ENCODE measurements at regions not wholly inside any gene's neighbourhood (a gene's known extent, or its start where the extent isn't known, plus 50 kb on each side); places are given as distances from the start of the nearest gene placed in this dataset.

DNA sequence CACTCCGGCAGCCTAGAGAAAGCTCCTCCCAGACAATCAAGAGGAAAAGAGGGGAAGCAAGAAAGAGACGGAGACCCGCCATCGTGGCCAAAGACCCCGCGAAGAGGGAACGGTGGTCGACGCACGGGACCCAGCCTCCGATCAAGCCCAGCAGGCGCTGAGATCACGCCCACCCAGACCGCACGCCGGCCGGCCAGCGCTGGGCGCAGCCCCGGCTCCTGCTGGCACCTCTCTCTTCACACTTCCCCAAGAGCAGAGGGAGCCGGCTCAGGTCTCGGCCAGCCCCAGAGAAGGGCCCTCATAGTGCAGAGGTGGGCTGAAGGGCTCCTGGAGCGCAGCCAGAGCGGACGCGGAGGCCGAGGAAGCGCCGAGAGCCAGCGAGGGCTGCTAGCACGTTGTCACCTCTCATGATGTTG, 918.4 kb upstream of the ADAMTS5 start:
- TF ChIP-seq, protein P1, sequence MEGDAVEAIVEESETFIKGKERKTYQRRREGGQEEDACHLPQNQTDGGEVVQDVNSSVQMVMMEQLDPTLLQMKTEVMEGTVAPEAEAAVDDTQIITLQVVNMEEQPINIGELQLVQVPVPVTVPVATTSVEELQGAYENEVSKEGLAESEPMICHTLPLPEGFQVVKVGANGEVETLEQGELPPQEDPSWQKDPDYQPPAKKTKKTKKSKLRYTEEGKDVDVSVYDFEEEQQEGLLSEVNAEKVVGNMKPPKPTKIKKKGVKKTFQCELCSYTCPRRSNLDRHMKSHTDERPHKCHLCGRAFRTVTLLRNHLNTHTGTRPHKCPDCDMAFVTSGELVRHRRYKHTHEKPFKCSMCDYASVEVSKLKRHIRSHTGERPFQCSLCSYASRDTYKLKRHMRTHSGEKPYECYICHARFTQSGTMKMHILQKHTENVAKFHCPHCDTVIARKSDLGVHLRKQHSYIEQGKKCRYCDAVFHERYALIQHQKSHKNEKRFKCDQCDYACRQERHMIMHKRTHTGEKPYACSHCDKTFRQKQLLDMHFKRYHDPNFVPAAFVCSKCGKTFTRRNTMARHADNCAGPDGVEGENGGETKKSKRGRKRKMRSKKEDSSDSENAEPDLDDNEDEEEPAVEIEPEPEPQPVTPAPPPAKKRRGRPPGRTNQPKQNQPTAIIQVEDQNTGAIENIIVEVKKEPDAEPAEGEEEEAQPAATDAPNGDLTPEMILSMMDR (IDR thresholded peaks at IDR 0.05), result no peak
- TF ChIP-seq POLR2AphosphoS5 (IDR thresholded peaks at IDR 0.05; ENCODE audit: low read depth, low read length), result no peak
- TF ChIP-seq, protein P2, sequence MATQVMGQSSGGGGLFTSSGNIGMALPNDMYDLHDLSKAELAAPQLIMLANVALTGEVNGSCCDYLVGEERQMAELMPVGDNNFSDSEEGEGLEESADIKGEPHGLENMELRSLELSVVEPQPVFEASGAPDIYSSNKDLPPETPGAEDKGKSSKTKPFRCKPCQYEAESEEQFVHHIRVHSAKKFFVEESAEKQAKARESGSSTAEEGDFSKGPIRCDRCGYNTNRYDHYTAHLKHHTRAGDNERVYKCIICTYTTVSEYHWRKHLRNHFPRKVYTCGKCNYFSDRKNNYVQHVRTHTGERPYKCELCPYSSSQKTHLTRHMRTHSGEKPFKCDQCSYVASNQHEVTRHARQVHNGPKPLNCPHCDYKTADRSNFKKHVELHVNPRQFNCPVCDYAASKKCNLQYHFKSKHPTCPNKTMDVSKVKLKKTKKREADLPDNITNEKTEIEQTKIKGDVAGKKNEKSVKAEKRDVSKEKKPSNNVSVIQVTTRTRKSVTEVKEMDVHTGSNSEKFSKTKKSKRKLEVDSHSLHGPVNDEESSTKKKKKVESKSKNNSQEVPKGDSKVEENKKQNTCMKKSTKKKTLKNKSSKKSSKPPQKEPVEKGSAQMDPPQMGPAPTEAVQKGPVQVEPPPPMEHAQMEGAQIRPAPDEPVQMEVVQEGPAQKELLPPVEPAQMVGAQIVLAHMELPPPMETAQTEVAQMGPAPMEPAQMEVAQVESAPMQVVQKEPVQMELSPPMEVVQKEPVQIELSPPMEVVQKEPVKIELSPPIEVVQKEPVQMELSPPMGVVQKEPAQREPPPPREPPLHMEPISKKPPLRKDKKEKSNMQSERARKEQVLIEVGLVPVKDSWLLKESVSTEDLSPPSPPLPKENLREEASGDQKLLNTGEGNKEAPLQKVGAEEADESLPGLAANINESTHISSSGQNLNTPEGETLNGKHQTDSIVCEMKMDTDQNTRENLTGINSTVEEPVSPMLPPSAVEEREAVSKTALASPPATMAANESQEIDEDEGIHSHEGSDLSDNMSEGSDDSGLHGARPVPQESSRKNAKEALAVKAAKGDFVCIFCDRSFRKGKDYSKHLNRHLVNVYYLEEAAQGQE (IDR thresholded peaks at IDR 0.05; ENCODE audit: insufficient read depth in 1 of 2, low read depth in 2 of 2, low read length in 1 of 2), result no peak
